NCI-H2227 (cell line): ENCODE measurements at regions not wholly inside any gene's neighbourhood (a gene's known extent, or its start where the extent isn't known, plus 50 kb on each side); places are given as distances from the start of the nearest gene placed in this dataset.
A peak's percentile ranks its signal among the peaks of the same experiment; 100 is the strongest.
"Not testable (repeated sequence)": the region's sequence is repeated elsewhere in the genome, so short reads cannot be mapped to it uniquely, and the experiment has no call there.

ENCODE experiments used
- DNase-seq: peaks from one replicate; lab custom pipeline; 2025; ENCODE audit not compliant: unreplicated experiment; lab: John Stamatoyannopoulos, UW

- DNase-seq, result no peak
Measured at GRCh38 chr1:96559707-96560596, 161.6 kb upstream of the PTBP2 start.

- no peak for DNase-seq
Measured at GRCh38 chr1:96562094-96562493, 159.5 kb upstream of the PTBP2 start.

- DNase-seq, result not testable (repeated sequence)
Measured at GRCh38 chr1:96564401-96564800, 157.2 kb upstream of the PTBP2 start.

- no peak for DNase-seq
Measured at GRCh38 chr1:96565546-96565945, 156.0 kb upstream of the PTBP2 start.

- DNase-seq, result no peak
Measured at GRCh38 chr1:96568639-96569038, 152.9 kb upstream of the PTBP2 start.

- DNase-seq, result no peak
Measured at GRCh38 chr1:96569288-96569687, 152.3 kb upstream of the PTBP2 start.

- no peak for DNase-seq
Measured at GRCh38 chr1:96579636-96580035, 141.9 kb upstream of the PTBP2 start.

- peak; percentile 27 for DNase-seq
Measured at GRCh38 chr1:96580920-96581319, 140.7 kb upstream of the PTBP2 start.

- peak; percentile 54 for DNase-seq
Measured at GRCh38 chr1:96581772-96582171, 139.8 kb upstream of the PTBP2 start.

GRCh38 chr1:96583903-96584302, 137.7 kb upstream of the PTBP2 start:
- no peak for DNase-seq

- DNase-seq, result no peak
Measured at GRCh38 chr1:96587222-96587621, 134.4 kb upstream of the PTBP2 start.

- no peak for DNase-seq
Measured at GRCh38 chr1:96588416-96588995, 133.1 kb upstream of the PTBP2 start.

GRCh38 chr1:96595530-96595929, 126.1 kb upstream of the PTBP2 start:
- not testable (repeated sequence) for DNase-seq

GRCh38 chr1:96596226-96596922, 125.2 kb upstream of the PTBP2 start:
- peak; percentile 34 for DNase-seq

- no peak for DNase-seq
Measured at GRCh38 chr1:96597218-96597617, 124.4 kb upstream of the PTBP2 start.

GRCh38 chr1:96598416-96599168, 123.0 kb upstream of the PTBP2 start:
- DNase-seq, result no peak

GRCh38 chr1:96604620-96605019, 117.0 kb upstream of the PTBP2 start:
- DNase-seq, result not testable (repeated sequence)

GRCh38 chr1:96617375-96617774, 104.2 kb upstream of the PTBP2 start:
- not testable (repeated sequence) for DNase-seq

- DNase-seq, result no peak
Measured at GRCh38 chr1:96632045-96632664, 89.4 kb upstream of the PTBP2 start.

- DNase-seq, result no peak
Measured at GRCh38 chr1:96633695-96634094, 87.9 kb upstream of the PTBP2 start.

- DNase-seq, result no peak
Measured at GRCh38 chr1:96634883-96635282, 86.7 kb upstream of the PTBP2 start.
